ENCODE measurements at regions not wholly inside any gene's neighbourhood (a gene's known extent, or its start where the extent isn't known, plus 50 kb on each side); places are given as distances from the start of the nearest gene placed in this dataset.

DNA sequence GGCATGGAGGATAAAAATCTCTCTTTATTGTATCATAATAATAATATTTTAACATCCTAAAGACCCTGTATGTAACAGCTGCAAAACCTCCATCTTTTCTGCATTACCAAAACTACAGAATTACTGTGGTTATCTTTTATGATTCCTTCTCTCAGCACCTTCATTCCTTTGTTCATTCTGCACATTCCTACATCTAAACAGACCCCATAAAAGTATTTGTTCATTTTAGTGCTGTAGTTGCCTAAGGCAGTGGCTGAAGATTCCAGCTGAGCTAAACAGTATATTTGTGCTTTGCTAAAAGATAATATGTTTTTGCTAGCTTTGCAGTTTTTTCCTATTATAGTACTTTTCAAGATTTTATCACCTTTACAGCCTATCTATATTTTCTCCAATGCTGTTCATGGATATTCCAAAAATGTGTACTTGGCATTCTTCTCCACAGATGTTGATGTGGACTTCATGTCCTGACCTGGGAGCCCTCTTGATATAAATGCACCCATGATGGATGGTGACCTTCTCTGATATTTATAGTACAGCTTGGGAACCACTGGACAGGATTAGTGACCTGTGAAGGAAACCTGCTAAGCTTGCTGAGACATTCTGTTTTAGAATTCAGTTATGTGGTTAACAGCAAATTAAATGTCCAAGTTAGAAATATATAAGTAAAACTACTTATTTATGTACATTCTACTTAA is 2832.9 kb upstream of the PCDH20 start:
- TF ChIP-seq POLR2A (IDR thresholded peaks at IDR 0.05) = no peak
- TF ChIP-seq, protein P1, sequence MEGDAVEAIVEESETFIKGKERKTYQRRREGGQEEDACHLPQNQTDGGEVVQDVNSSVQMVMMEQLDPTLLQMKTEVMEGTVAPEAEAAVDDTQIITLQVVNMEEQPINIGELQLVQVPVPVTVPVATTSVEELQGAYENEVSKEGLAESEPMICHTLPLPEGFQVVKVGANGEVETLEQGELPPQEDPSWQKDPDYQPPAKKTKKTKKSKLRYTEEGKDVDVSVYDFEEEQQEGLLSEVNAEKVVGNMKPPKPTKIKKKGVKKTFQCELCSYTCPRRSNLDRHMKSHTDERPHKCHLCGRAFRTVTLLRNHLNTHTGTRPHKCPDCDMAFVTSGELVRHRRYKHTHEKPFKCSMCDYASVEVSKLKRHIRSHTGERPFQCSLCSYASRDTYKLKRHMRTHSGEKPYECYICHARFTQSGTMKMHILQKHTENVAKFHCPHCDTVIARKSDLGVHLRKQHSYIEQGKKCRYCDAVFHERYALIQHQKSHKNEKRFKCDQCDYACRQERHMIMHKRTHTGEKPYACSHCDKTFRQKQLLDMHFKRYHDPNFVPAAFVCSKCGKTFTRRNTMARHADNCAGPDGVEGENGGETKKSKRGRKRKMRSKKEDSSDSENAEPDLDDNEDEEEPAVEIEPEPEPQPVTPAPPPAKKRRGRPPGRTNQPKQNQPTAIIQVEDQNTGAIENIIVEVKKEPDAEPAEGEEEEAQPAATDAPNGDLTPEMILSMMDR (IDR thresholded peaks at IDR 0.05) = no peak
